ENCODE measurements at regions not wholly inside any gene's neighbourhood (a gene's known extent, or its start where the extent isn't known, plus 50 kb on each side); places are given as distances from the start of the nearest gene placed in this dataset.

- no peak overlapping the region for H3K4me3 ChIP-seq (ENCODE audit: low read depth, low read length)
- no peak for DNase-seq (ENCODE audit: low read depth, low spot score)
- TF ChIP-seq, protein P1, sequence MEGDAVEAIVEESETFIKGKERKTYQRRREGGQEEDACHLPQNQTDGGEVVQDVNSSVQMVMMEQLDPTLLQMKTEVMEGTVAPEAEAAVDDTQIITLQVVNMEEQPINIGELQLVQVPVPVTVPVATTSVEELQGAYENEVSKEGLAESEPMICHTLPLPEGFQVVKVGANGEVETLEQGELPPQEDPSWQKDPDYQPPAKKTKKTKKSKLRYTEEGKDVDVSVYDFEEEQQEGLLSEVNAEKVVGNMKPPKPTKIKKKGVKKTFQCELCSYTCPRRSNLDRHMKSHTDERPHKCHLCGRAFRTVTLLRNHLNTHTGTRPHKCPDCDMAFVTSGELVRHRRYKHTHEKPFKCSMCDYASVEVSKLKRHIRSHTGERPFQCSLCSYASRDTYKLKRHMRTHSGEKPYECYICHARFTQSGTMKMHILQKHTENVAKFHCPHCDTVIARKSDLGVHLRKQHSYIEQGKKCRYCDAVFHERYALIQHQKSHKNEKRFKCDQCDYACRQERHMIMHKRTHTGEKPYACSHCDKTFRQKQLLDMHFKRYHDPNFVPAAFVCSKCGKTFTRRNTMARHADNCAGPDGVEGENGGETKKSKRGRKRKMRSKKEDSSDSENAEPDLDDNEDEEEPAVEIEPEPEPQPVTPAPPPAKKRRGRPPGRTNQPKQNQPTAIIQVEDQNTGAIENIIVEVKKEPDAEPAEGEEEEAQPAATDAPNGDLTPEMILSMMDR (IDR thresholded peaks at IDR 0.05; ENCODE audit: low read depth, low read length), result no peak
- in situ Hi-C loops (cut with HindIII; ENCODE audit: low sequenced_read_pairs), result no loop called here
Observed at GRCh38 chr14:71301611-71302010, 394.4 kb downstream of the PCNX1 start.

DNA sequence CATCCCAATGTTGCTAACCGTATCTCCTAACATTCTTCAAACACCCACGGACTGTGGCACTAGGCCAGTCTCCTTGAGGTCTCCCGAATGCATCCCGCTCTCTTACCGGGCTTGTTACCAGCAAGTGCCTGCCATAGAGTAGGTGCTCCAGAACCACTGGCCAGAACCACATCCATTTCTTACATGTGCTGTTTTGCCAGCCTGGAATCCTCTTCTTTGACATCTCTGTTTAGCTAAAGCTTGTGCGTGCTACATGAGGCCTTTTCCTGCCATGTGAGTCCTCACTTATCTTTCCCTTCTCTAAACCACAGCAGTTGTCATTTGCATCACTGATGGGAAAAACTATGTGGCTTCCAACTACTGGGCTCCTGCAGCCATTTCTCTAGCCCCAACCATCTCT is 397.4 kb downstream of the PCNX1 start:
- DNase-seq (ENCODE audit: low read depth, low spot score), result no peak
- in situ Hi-C loops (cut with HindIII; ENCODE audit: low sequenced_read_pairs), result no loop called here
- H3K4me3 ChIP-seq (ENCODE audit: low read depth, low read length), result no peak overlapping the region
- TF ChIP-seq, protein P1 (IDR thresholded peaks at IDR 0.05; ENCODE audit: low read depth, low read length), result no peak

DNA sequence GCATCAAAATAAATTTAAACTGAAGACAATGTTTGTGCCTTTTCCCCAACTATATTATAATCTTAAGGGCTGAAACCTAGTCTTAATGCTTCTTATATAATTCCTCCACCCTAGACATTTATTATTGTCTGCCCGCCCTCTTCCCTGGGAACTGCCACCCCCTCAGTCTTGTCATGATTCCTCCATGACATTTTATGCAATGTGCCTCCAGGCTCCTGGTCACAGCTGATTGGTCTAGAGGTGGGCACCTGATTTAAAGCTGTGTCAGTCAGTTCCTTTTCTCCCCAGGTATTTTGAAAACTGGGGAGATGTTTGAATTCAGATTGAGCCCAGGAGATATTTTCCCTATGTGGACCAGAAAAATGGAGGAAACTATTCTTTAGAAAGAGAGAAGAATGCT is 401.4 kb downstream of the PCNX1 start:
- H3K4me3 ChIP-seq (ENCODE audit: low read depth, low read length), result no peak overlapping the region
- in situ Hi-C loops (cut with HindIII; ENCODE audit: low sequenced_read_pairs), result no loop called here
- no peak for DNase-seq (ENCODE audit: low read depth, low spot score)
- TF ChIP-seq, protein P1 (IDR thresholded peaks at IDR 0.05; ENCODE audit: low read depth, low read length), result no peak

- no peak for DNase-seq (ENCODE audit: low read depth, low spot score)
- TF ChIP-seq, protein P1 (IDR thresholded peaks at IDR 0.05; ENCODE audit: low read depth, low read length), result no peak
- no peak overlapping the region for H3K4me3 ChIP-seq (ENCODE audit: low read depth, low read length)
- in situ Hi-C loops (cut with HindIII; ENCODE audit: low sequenced_read_pairs), result no loop called here
Observed at GRCh38 chr14:71309756-71310155, 402.5 kb downstream of the PCNX1 start.

DNA sequence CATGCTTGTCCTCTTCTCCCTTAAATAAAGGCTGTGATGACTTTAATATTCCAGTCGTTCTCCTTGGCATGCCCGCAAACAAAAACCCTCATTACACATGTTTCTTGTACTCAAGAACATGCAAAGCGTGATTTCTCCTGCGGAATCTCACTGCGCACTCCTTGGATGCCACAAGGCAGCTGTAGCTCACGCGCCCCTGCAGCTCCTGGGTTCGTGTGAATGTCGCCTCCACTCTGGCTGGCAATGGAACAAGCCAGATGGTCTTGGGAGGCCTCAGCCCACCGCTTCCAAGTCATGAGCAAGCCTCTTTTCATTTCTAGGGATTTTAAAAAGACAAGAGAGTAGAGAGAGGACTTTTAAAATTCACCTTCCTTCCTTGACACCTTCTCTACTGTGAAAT is 403.8 kb downstream of the PCNX1 start:
- no peak overlapping the region for H3K4me3 ChIP-seq (ENCODE audit: low read depth, low read length)
- in situ Hi-C loops (cut with HindIII; ENCODE audit: low sequenced_read_pairs), result no loop called here
- TF ChIP-seq, protein P1 (IDR thresholded peaks at IDR 0.05; ENCODE audit: low read depth, low read length), result no peak
- no peak for DNase-seq (ENCODE audit: low read depth, low spot score)

DNA sequence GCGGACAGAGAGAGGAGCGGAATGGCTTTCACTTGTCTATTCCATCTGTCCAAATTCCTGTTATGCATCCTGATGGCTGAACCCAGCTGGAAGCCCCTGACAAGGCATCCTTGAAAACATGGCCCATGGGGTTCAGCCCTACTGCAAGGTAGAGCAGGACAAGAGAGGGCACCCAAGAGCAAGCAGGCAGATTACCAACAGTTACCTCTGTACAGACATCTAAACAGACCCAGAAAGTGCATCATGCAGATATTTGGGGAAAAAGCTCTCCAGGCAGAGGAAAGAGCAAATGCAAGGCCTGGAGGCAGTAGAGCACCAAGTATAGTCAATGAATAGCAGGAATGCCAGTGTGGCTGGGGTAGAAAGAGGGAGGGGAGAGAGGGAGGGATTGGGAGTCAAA is 407.5 kb downstream of the PCNX1 start:
- TF ChIP-seq, protein P1 (IDR thresholded peaks at IDR 0.05; ENCODE audit: low read depth, low read length), result no peak
- no peak overlapping the region for H3K4me3 ChIP-seq (ENCODE audit: low read depth, low read length)
- in situ Hi-C loops (cut with HindIII; ENCODE audit: low sequenced_read_pairs), result no loop called here
- no peak for DNase-seq (ENCODE audit: low read depth, low spot score)

Data from astrocyte of the spinal cord (primary cell).